Erythroblast (primary cell): ENCODE measurements at regions not wholly inside any gene's neighbourhood (a gene's known extent, or its start where the extent isn't known, plus 50 kb on each side); places are given as distances from the start of the nearest gene placed in this dataset.

Source experiments
- GATA1 ChIP-seq: IDR thresholded peaks from 2 replicates; pipeline ENCODE4 v1.6.1; 2011; ENCODE audit warnings: low read depth, mild to moderate bottlenecking, control low read depth, low read length, moderate library complexity
- POLR2A ChIP-seq: IDR thresholded peaks from 2 replicates; pipeline ENCODE4 v1.6.1; 2011; ENCODE audit warnings: mild to moderate bottlenecking, low read length

DNA sequence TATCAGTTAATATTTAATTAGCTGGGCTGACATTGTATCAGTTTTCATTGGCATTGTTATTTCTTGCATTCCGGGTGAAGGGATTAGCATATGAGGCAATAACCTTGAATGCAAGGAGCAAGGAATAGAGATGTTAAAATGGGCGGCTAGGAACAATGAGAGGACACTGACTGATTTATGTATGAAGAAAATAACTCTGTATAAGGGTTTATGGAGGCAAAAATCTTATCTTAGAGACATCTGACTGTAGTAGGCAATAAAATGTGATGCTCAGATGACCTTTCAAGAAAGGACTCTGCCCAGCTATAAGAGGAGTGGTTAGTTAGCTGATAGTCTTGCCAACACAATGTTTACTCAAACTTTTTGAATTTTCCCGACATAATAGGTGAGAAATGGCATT, 158.3 kb downstream of the EFHB start:
- no peak for TF ChIP-seq POLR2A
- no peak for TF ChIP-seq GATA1
